Endodermal cell (in vitro differentiated cells): ENCODE measurements at regions not wholly inside any gene's neighbourhood (a gene's known extent, or its start where the extent isn't known, plus 50 kb on each side); places are given as distances from the start of the nearest gene placed in this dataset.

Source experiments
- DNase-seq: peaks from one replicate; pipeline ENCODE4 v3.0.0-alpha.2; 2017
- H3K27ac ChIP-seq: 2 replicates; pipeline ENCODE4 v1.5.1; 2013; ENCODE audit warnings: mild to moderate bottlenecking, low read depth, low read length, moderate library complexity
- H3K27me3 ChIP-seq: 2 replicates; pipeline ENCODE4 v1.6.1; 2013; ENCODE audit warnings: mild to moderate bottlenecking, low read length, moderate library complexity; ENCODE audit not compliant: insufficient read depth, control insufficient read depth, poor library complexity, severe bottlenecking
- H3K36me3 ChIP-seq: 2 replicates; pipeline ENCODE4 v1.7.0; 2013; ENCODE audit warnings: mild to moderate bottlenecking, low read length, moderate library complexity; ENCODE audit not compliant: control insufficient read depth, insufficient read depth
- H3K4me1 ChIP-seq: one replicate; pipeline ENCODE4 v1.7.0; 2013; ENCODE audit warnings: low read length; ENCODE audit not compliant: control insufficient read depth, insufficient read depth
- H3K4me3 ChIP-seq: 2 replicates; pipeline ENCODE4 v1.5.1; 2013; ENCODE audit warnings: mild to moderate bottlenecking, low read length, moderate library complexity
- H3K9ac ChIP-seq: 2 replicates; pipeline ENCODE4 v1.6.1; 2013; ENCODE audit warnings: mild to moderate bottlenecking, low read length, moderate library complexity; ENCODE audit not compliant: poor library complexity, severe bottlenecking; ENCODE audit errors: extremely low read depth
- H3K9me3 ChIP-seq: 2 replicates; pipeline ENCODE4 v1.6.1; 2013; ENCODE audit warnings: mild to moderate bottlenecking, low read length, moderate library complexity; ENCODE audit not compliant: control insufficient read depth
- H3K27ac Mint-ChIP-seq: 2 replicates; pipeline ENCODE4 v1.8.0; 2020; ENCODE audit warnings: mixed read lengths
- H3K27me3 Mint-ChIP-seq: 2 replicates; pipeline ENCODE4 v1.8.0; 2021; ENCODE audit warnings: mild to moderate bottlenecking, mixed read lengths; ENCODE audit not compliant: insufficient read depth
- H3K36me3 Mint-ChIP-seq: 2 replicates; pipeline ENCODE4 v1.8.0; 2020; ENCODE audit warnings: low read depth, mixed read lengths
- H3K4me1 Mint-ChIP-seq: 2 replicates; pipeline ENCODE4 v1.8.0; 2020; ENCODE audit warnings: mixed read lengths
- H3K4me3 Mint-ChIP-seq: 2 replicates; pipeline ENCODE4 v1.8.0; 2020; ENCODE audit warnings: mild to moderate bottlenecking, moderate library complexity, mixed read lengths
- H3K9me3 Mint-ChIP-seq: 2 replicates; pipeline ENCODE4 v1.8.0; 2020; ENCODE audit warnings: mild to moderate bottlenecking, mixed read lengths
- CTCF ChIP-seq: fragments of 200-600 bp; sonication (generic); conservative IDR thresholded peaks from 2 replicates; pipeline ENCODE4 v1.5.0; 2021; ENCODE audit warnings: antibody characterized with exemption, mild to moderate bottlenecking
- WGBS, 2 experiments: methylation state at CpG; one replicate each; pipeline versions ENCODE4 v1.1.5 to v1.1.7; 2013; ENCODE audit warnings: missing lambda C conversion rate in 2 of 2, mixed read lengths in 1 of 2; ENCODE audit not compliant: insufficient coverage in 1 of 2, insufficient read length in 1 of 2; 5-methylcytosine and 5-hydroxymethylcytosine counted together

GRCh38 chr14:43914041-43914693 lies 592.9 kb downstream of the FSCB start:
- H3K4me1 ChIP-seq = no peaks in the 10 kb centered on the region
- DNase-seq = no peak
- H3K27ac Mint-ChIP-seq = no peak overlapping the region
- no peak overlapping the region for H3K9ac ChIP-seq
- H3K27me3 ChIP-seq = no peaks in the 10 kb centered on the region
- no peaks in the 10 kb centered on the region for H3K36me3 ChIP-seq
- no peaks in the 10 kb centered on the region for H3K9me3 ChIP-seq
- no peak for TF ChIP-seq CTCF
- H3K27me3 Mint-ChIP-seq = no peaks in the 10 kb centered on the region
- no peaks in the 10 kb centered on the region for H3K36me3 Mint-ChIP-seq
- 83 to 100% methylated on average over 1 to 4 of the region's 4 CpGs for WGBS, 2 experiments
- H3K9me3 Mint-ChIP-seq = no peaks in the 10 kb centered on the region
- H3K4me3 Mint-ChIP-seq = no peak overlapping the region
- peaks cover 6% of the 10 kb centered on the region for H3K4me1 Mint-ChIP-seq
- H3K4me3 ChIP-seq = no peak overlapping the region
- H3K27ac ChIP-seq = no peak overlapping the region

- Histone ChIP-seq H3K27me3 (no peaks in the 10 kb centered on the region), H3K9me3 (no peaks in the 10 kb centered on the region), H3K4me1 (no peaks in the 10 kb centered on the region), H3K4me3 (no peak overlapping the region), H3K9ac (no peak overlapping the region), H3K36me3 (no peaks in the 10 kb centered on the region), H3K27ac (no peak overlapping the region)
- no peak for DNase-seq
- Mint-ChIP-seq H3K27ac (no peak overlapping the region), H3K36me3 (no peaks in the 10 kb centered on the region), H3K4me1 (peaks cover 5% of the 10 kb centered on the region), H3K4me3 (no peak overlapping the region), H3K9me3 (peaks cover 7% of the 10 kb centered on the region), H3K27me3 (no peaks in the 10 kb centered on the region)
- TF ChIP-seq CTCF = no peak
- WGBS, 2 experiments = 92% methylated on average over 1 of the region's 1 CpG; no CpG with 5 or more reads in 1 of the 2 experiments
Measured at GRCh38 chr14:43903209-43903608, 603.9 kb downstream of the FSCB start.

GRCh38 chr14:43901911-43902673 lies 605.0 kb downstream of the FSCB start:
- no peak for TF ChIP-seq CTCF
- H3K9ac ChIP-seq = no peak overlapping the region
- H3K4me3 ChIP-seq = no peak overlapping the region
- no peaks in the 10 kb centered on the region for H3K36me3 Mint-ChIP-seq
- WGBS, 2 experiments = 87 to 100% methylated on average over 1 to 3 of the region's 3 CpGs
- H3K9me3 Mint-ChIP-seq = peaks cover 7% of the 10 kb centered on the region
- no peak overlapping the region for H3K27ac Mint-ChIP-seq
- no peak overlapping the region for H3K27ac ChIP-seq
- no peaks in the 10 kb centered on the region for H3K27me3 Mint-ChIP-seq
- no peaks in the 10 kb centered on the region for H3K27me3 ChIP-seq
- DNase-seq = no peak
- no peak overlapping the region for H3K4me3 Mint-ChIP-seq
- H3K9me3 ChIP-seq = no peaks in the 10 kb centered on the region
- no peaks in the 10 kb centered on the region for H3K4me1 ChIP-seq
- H3K36me3 ChIP-seq = no peaks in the 10 kb centered on the region
- H3K4me1 Mint-ChIP-seq = peaks cover 5% of the 10 kb centered on the region
